Heart left ventricle (tissue), 13 donors: ENCODE measurements at regions not wholly inside any gene's neighbourhood (a gene's known extent, or its start where the extent isn't known, plus 50 kb on each side); places are given as distances from the start of the nearest gene placed in this dataset.

Source experiments
- POLR2A ChIP-seq, 2 donors: fragments of 450-650 bp; IDR thresholded peaks; one replicate each; pipeline ENCODE4 v1.6.1; 2017; ENCODE audit warnings: antibody characterized with exemption in 2 of 2, mild to moderate bottlenecking in 2 of 2, moderate library complexity in 2 of 2
- TF ChIP-seq, protein P1 (sequence below), 12 donors: fragments of 200-600 bp; sonication (generic) in 4 of 12; IDR thresholded peaks; one replicate each; pipeline versions ENCODE4 v1.5.0 to v1.8.0; 2018 to 2022; ENCODE audit warnings: antibody characterized with exemption in 12 of 12, mild to moderate bottlenecking in 5 of 12
- donor health status: ischemic (EF 13 %, LVEDD 7.1; RV severe dilation, severe dysfunction).
- donor health status: DM: no; HTN: yes; CAD: no.
- donor health status: DM: no; HTN: no; CAD: no.
- donor health status: ischemic (EF 25% LVEDD 6.9; RV normal size, moderate dysfunction).
- donor health status: ischemic (EF 25% LVEDD 5.7; RV mildly dilated, moderate dysfunction).
- donor health status: ischemic (EF 35%, LVEDD 5.7; RV mildly dilated, moderate dysfunction).
- donor health status: nonischemic (EF 11% LVEDD 7.7; RV severe dilation, severe dysfunction).
- donor health status: DM: yes; HTN: yes; CAD: no.
- donor health status: PGD.
- donor health status: ischemic (EF 29% LVEDD 5.4; RV normal size, mild dysfunction).
- donor health status: nonischemic (EF 23%, LVEDD 6.1; RV moderate dilation, normal function).

DNA sequence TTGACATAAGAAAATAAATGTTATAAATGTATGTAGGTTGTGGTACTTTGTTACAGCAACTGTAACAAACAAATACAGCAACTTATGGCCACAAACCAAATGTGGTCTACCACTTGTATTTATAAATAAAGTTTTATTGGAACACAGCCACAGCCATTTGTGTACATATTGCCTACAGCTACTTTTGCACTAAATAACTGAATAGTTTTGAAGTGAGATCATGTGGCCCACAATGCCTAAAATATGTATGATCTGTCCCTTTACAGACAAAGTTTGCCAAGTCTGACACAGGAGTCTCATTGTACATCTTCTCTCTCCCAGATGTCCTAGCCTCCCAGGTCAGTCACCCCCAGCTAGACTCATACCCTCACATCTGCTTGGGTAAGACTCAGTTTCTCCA is 283.6 kb upstream of the PRDM9 start:
- TF ChIP-seq, protein P1, sequence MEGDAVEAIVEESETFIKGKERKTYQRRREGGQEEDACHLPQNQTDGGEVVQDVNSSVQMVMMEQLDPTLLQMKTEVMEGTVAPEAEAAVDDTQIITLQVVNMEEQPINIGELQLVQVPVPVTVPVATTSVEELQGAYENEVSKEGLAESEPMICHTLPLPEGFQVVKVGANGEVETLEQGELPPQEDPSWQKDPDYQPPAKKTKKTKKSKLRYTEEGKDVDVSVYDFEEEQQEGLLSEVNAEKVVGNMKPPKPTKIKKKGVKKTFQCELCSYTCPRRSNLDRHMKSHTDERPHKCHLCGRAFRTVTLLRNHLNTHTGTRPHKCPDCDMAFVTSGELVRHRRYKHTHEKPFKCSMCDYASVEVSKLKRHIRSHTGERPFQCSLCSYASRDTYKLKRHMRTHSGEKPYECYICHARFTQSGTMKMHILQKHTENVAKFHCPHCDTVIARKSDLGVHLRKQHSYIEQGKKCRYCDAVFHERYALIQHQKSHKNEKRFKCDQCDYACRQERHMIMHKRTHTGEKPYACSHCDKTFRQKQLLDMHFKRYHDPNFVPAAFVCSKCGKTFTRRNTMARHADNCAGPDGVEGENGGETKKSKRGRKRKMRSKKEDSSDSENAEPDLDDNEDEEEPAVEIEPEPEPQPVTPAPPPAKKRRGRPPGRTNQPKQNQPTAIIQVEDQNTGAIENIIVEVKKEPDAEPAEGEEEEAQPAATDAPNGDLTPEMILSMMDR (IDR thresholded peaks at IDR 0.05): no peak
- no peak for TF ChIP-seq POLR2A (IDR thresholded peaks at IDR 0.05)
